ENCODE measurements at regions not wholly inside any gene's neighbourhood (a gene's known extent, or its start where the extent isn't known, plus 50 kb on each side); places are given as distances from the start of the nearest gene placed in this dataset.

GRCh38 chr2:163187119-163187518 lies 348.6 kb upstream of the KCNH7 start:
- H3K27me3 Mint-ChIP-seq = no peaks in the 10 kb centered on the region
- no peak overlapping the region for H3K4me3 Mint-ChIP-seq
- H3K9me3 Mint-ChIP-seq = no peaks in the 10 kb centered on the region
- CTCF ChIA-PET = no interaction called here
- no peak for DNase-seq
- H3K36me3 Mint-ChIP-seq = no peaks in the 10 kb centered on the region
- no peaks in the 10 kb centered on the region for H3K4me1 Mint-ChIP-seq
- H3K27ac Mint-ChIP-seq = no peak overlapping the region

GRCh38 chr2:163185160-163185559 lies 346.6 kb upstream of the KCNH7 start:
- H3K4me1 Mint-ChIP-seq = no peaks in the 10 kb centered on the region
- H3K36me3 Mint-ChIP-seq = no peaks in the 10 kb centered on the region
- H3K27me3 Mint-ChIP-seq = no peaks in the 10 kb centered on the region
- no peaks in the 10 kb centered on the region for H3K9me3 Mint-ChIP-seq
- H3K4me3 Mint-ChIP-seq = no peak overlapping the region
- CTCF ChIA-PET = no interaction called here
- DNase-seq = no peak
- no peak overlapping the region for H3K27ac Mint-ChIP-seq

- Mint-ChIP-seq H3K36me3 (no peaks in the 10 kb centered on the region), H3K4me1 (no peaks in the 10 kb centered on the region), H3K27ac (no peak overlapping the region), H3K4me3 (no peak overlapping the region), H3K27me3 (no peaks in the 10 kb centered on the region), H3K9me3 (no peaks in the 10 kb centered on the region)
- CTCF ChIA-PET = interaction anchor here (0.9 to 1.4 kb wide), 4 partner anchors 9 to 18 kb away, joined by 3 to 7 read pairs (median 3); no protein-coding TSS in a partner anchor
- no peak for DNase-seq
These were observed 344.3 kb upstream of the KCNH7 start for GRCh38 chr2:163182764-163183354.

- Mint-ChIP-seq H3K27me3 (no peaks in the 10 kb centered on the region), H3K9me3 (no peaks in the 10 kb centered on the region), H3K4me3 (no peak overlapping the region), H3K27ac (no peak overlapping the region), H3K36me3 (no peaks in the 10 kb centered on the region), H3K4me1 (no peaks in the 10 kb centered on the region)
- CTCF ChIA-PET = interaction anchor here (0.7 kb wide), 1 partner anchor 10 kb away, joined by 3 read pairs; no protein-coding TSS in a partner anchor
- no peak for DNase-seq
These were observed 339.0 kb upstream of the KCNH7 start for GRCh38 chr2:163177592-163177991.

GRCh38 chr2:163175294-163175693 lies 336.7 kb upstream of the KCNH7 start:
- no peaks in the 10 kb centered on the region for H3K36me3 Mint-ChIP-seq

GRCh38 chr2:163173591-163173990 lies 335.0 kb upstream of the KCNH7 start:
- Mint-ChIP-seq H3K27me3 (no peaks in the 10 kb centered on the region), H3K4me1 (no peaks in the 10 kb centered on the region), H3K27ac (no peak overlapping the region), H3K4me3 (no peak overlapping the region), H3K9me3 (no peaks in the 10 kb centered on the region), H3K36me3 (no peaks in the 10 kb centered on the region)
- DNase-seq = no peak
- CTCF ChIA-PET = interaction anchor here (0.9 kb wide), 1 partner anchor 10 kb away, joined by 3 read pairs; no protein-coding TSS in a partner anchor

More at GRCh38 chr2:163175294-163175693, 336.7 kb upstream of the KCNH7 start:
- CTCF ChIA-PET = no interaction called here
- H3K4me1 Mint-ChIP-seq = no peaks in the 10 kb centered on the region
- no peak for DNase-seq
- no peak overlapping the region for H3K27ac Mint-ChIP-seq
- H3K9me3 Mint-ChIP-seq = no peaks in the 10 kb centered on the region
- no peaks in the 10 kb centered on the region for H3K27me3 Mint-ChIP-seq
- no peak overlapping the region for H3K4me3 Mint-ChIP-seq

- no peak overlapping the region for H3K27ac Mint-ChIP-seq
- H3K4me1 Mint-ChIP-seq = no peaks in the 10 kb centered on the region
- no peak for DNase-seq
- CTCF ChIA-PET = interaction anchor here (0.8 kb wide), 1 partner anchor 10 kb away, joined by 4 read pairs; no protein-coding TSS in a partner anchor
- H3K9me3 Mint-ChIP-seq = no peaks in the 10 kb centered on the region
- no peak overlapping the region for H3K4me3 Mint-ChIP-seq
- no peaks in the 10 kb centered on the region for H3K36me3 Mint-ChIP-seq
- H3K27me3 Mint-ChIP-seq = no peaks in the 10 kb centered on the region
These were observed 333.4 kb upstream of the KCNH7 start for GRCh38 chr2:163171786-163172530.

- Mint-ChIP-seq H3K36me3 (no peaks in the 10 kb centered on the region), H3K4me3 (no peak overlapping the region), H3K27me3 (no peaks in the 10 kb centered on the region), H3K4me1 (no peaks in the 10 kb centered on the region), H3K9me3 (no peaks in the 10 kb centered on the region), H3K27ac (no peak overlapping the region)
- no peak for DNase-seq
- CTCF ChIA-PET = interaction anchor here (0.9 kb wide), 1 partner anchor 11 kb away, joined by 3 read pairs; no protein-coding TSS in a partner anchor
These were observed 319.4 kb upstream of the KCNH7 start for GRCh38 chr2:163157891-163158496.

- Mint-ChIP-seq H3K36me3 (no peaks in the 10 kb centered on the region), H3K27ac (no peak overlapping the region), H3K9me3 (no peaks in the 10 kb centered on the region), H3K27me3 (no peaks in the 10 kb centered on the region), H3K4me1 (no peaks in the 10 kb centered on the region), H3K4me3 (no peak overlapping the region)
- CTCF ChIA-PET = no interaction called here
- DNase-seq = no peak
These were observed 318.8 kb upstream of the KCNH7 start for GRCh38 chr2:163157411-163157810.

- H3K27ac Mint-ChIP-seq = no peak overlapping the region
These were observed 317.4 kb upstream of the KCNH7 start for GRCh38 chr2:163155925-163156324.

GRCh38 chr2:163155279-163155883 lies 316.8 kb upstream of the KCNH7 start:
- Mint-ChIP-seq H3K36me3 (no peaks in the 10 kb centered on the region), H3K27ac (no peak overlapping the region), H3K4me1 (no peaks in the 10 kb centered on the region), H3K4me3 (no peak overlapping the region), H3K27me3 (no peaks in the 10 kb centered on the region), H3K9me3 (no peaks in the 10 kb centered on the region)
- CTCF ChIA-PET = interaction anchor here (2.0 kb wide), 1 partner anchor 14 kb away, joined by 6 read pairs; no protein-coding TSS in a partner anchor
- no peak for DNase-seq

More at GRCh38 chr2:163155925-163156324, 317.4 kb upstream of the KCNH7 start:
- Mint-ChIP-seq H3K4me3 (no peak overlapping the region), H3K4me1 (no peaks in the 10 kb centered on the region), H3K9me3 (no peaks in the 10 kb centered on the region), H3K36me3 (no peaks in the 10 kb centered on the region), H3K27me3 (no peaks in the 10 kb centered on the region)
- no peak for DNase-seq
- CTCF ChIA-PET = interaction anchor here (2.0 kb wide), 1 partner anchor 13 kb away, joined by 6 read pairs; no protein-coding TSS in a partner anchor

- CTCF ChIA-PET = no interaction called here
- Mint-ChIP-seq H3K4me3 (no peak overlapping the region), H3K27ac (no peak overlapping the region)
These were observed 304.1 kb upstream of the KCNH7 start for GRCh38 chr2:163142618-163143017.

GRCh38 chr2:163138947-163139346 lies 300.4 kb upstream of the KCNH7 start:
- no peaks in the 10 kb centered on the region for H3K9me3 Mint-ChIP-seq
- H3K4me3 Mint-ChIP-seq = no peak overlapping the region
- no peak for DNase-seq
- no peaks in the 10 kb centered on the region for H3K36me3 Mint-ChIP-seq
- no peaks in the 10 kb centered on the region for H3K27me3 Mint-ChIP-seq
- no peaks in the 10 kb centered on the region for H3K4me1 Mint-ChIP-seq
- CTCF ChIA-PET = no interaction called here
- H3K27ac Mint-ChIP-seq = no peak overlapping the region

More at GRCh38 chr2:163142618-163143017, 304.1 kb upstream of the KCNH7 start:
- DNase-seq = no peak
- H3K27me3 Mint-ChIP-seq = no peaks in the 10 kb centered on the region
- peaks cover 2% of the 10 kb centered on the region for H3K9me3 Mint-ChIP-seq
- H3K36me3 Mint-ChIP-seq = no peaks in the 10 kb centered on the region
- H3K4me1 Mint-ChIP-seq = no peaks in the 10 kb centered on the region

GRCh38 chr2:163135256-163135655 lies 296.7 kb upstream of the KCNH7 start:
- DNase-seq = no peak
- CTCF ChIA-PET = no interaction called here
- no peaks in the 10 kb centered on the region for H3K4me1 Mint-ChIP-seq
- H3K27me3 Mint-ChIP-seq = no peaks in the 10 kb centered on the region
- no peak overlapping the region for H3K27ac Mint-ChIP-seq
- no peaks in the 10 kb centered on the region for H3K9me3 Mint-ChIP-seq
- no peaks in the 10 kb centered on the region for H3K36me3 Mint-ChIP-seq
- H3K4me3 Mint-ChIP-seq = no peak overlapping the region

Measured in activated naive CD4-positive, alpha-beta T cell treated with anti-CD3 and anti-CD28 coated beads, Interleukin-2, amount 10 ng/mL, durations not matched to agents 7 days and 5 days (primary cell).